ENCODE measurements at regions not wholly inside any gene's neighbourhood (a gene's known extent, or its start where the extent isn't known, plus 50 kb on each side); places are given as distances from the start of the nearest gene placed in this dataset.

DNA sequence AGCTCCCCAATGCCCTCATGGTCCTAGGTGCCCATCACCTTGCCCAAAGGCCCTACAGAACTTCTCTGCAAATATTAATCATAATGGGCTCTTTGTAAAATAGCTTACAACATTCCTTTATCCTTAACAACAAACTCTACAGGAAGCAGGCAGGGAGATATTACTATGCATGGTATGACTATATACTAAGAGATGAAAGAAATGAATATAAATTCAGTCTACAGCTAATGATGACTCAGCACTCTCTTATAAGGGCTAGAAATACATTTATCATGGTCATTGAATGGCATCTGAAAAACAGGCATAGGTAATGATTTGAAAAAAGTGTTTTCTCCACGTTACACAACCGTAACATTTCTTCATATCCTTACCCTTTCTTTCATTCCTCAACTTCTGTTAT is 254.8 kb upstream of the DSEL start:
- TF ChIP-seq, protein P1, sequence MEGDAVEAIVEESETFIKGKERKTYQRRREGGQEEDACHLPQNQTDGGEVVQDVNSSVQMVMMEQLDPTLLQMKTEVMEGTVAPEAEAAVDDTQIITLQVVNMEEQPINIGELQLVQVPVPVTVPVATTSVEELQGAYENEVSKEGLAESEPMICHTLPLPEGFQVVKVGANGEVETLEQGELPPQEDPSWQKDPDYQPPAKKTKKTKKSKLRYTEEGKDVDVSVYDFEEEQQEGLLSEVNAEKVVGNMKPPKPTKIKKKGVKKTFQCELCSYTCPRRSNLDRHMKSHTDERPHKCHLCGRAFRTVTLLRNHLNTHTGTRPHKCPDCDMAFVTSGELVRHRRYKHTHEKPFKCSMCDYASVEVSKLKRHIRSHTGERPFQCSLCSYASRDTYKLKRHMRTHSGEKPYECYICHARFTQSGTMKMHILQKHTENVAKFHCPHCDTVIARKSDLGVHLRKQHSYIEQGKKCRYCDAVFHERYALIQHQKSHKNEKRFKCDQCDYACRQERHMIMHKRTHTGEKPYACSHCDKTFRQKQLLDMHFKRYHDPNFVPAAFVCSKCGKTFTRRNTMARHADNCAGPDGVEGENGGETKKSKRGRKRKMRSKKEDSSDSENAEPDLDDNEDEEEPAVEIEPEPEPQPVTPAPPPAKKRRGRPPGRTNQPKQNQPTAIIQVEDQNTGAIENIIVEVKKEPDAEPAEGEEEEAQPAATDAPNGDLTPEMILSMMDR (IDR thresholded peaks at IDR 0.05; ENCODE audit: low read depth, low read length), result no peak
- no peak for TF ChIP-seq EZH2phosphoT487 (IDR thresholded peaks at IDR 0.05; ENCODE audit: low read depth)

All from OCI-LY3 (cell line).